Renal pelvis (tissue), 1 donor: ENCODE measurements at regions not wholly inside any gene's neighbourhood (a gene's known extent, or its start where the extent isn't known, plus 50 kb on each side); places are given as distances from the start of the nearest gene placed in this dataset.

Source experiments
- DNase-seq: peaks from one replicate; pipeline ENCODE4 v3.0.0-alpha.2; 2013

GRCh38 chr4:180710628-180711337 lies 1532.4 kb upstream of the TENM3 start:
- DNase-seq: no peak

- DNase-seq: no peak
Measured at GRCh38 chr4:180717451-180718033, 1525.7 kb upstream of the TENM3 start.

- no peak for DNase-seq
Measured at GRCh38 chr4:180721356-180721755, 1521.8 kb upstream of the TENM3 start.

- DNase-seq: no peak
Measured at GRCh38 chr4:180726611-180727010, 1516.6 kb upstream of the TENM3 start.

- no peak for DNase-seq
Measured at GRCh38 chr4:180727478-180727877, 1515.7 kb upstream of the TENM3 start.

- DNase-seq: no peak
Measured at GRCh38 chr4:180734753-180735432, 1508.3 kb upstream of the TENM3 start.

GRCh38 chr4:180741703-180742102 lies 1501.5 kb upstream of the TENM3 start:
- no peak for DNase-seq

GRCh38 chr4:180745019-180745418 lies 1498.2 kb upstream of the TENM3 start:
- DNase-seq: no peak

- no peak for DNase-seq
Measured at GRCh38 chr4:180751009-180751408, 1492.2 kb upstream of the TENM3 start.

- DNase-seq: no peak
Measured at GRCh38 chr4:180757927-180758326, 1485.3 kb upstream of the TENM3 start.

- no peak for DNase-seq
Measured at GRCh38 chr4:180766045-180766444, 1477.2 kb upstream of the TENM3 start.

GRCh38 chr4:180766944-180767729 lies 1476.1 kb upstream of the TENM3 start:
- peak; percentile 23 for DNase-seq

- DNase-seq: no peak
Measured at GRCh38 chr4:180768610-180769009, 1474.6 kb upstream of the TENM3 start.

- DNase-seq: no peak
Measured at GRCh38 chr4:180769791-180770190, 1473.4 kb upstream of the TENM3 start.

- no peak for DNase-seq
Measured at GRCh38 chr4:180770265-180770664, 1472.9 kb upstream of the TENM3 start.

GRCh38 chr4:180784940-180785339 lies 1458.3 kb upstream of the TENM3 start:
- no peak for DNase-seq

GRCh38 chr4:180788729-180789128 lies 1454.5 kb upstream of the TENM3 start:
- DNase-seq: no peak

- no peak for DNase-seq
Measured at GRCh38 chr4:180789929-180790328, 1453.3 kb upstream of the TENM3 start.

GRCh38 chr4:180790471-180790870 lies 1452.7 kb upstream of the TENM3 start:
- no peak for DNase-seq

GRCh38 chr4:180792541-180792940 lies 1450.7 kb upstream of the TENM3 start:
- no peak for DNase-seq

GRCh38 chr4:180794333-180794732 lies 1448.9 kb upstream of the TENM3 start:
- DNase-seq: no peak

- no peak for DNase-seq
Measured at GRCh38 chr4:180798036-180798577, 1445.1 kb upstream of the TENM3 start.
